ENCODE measurements at regions not wholly inside any gene's neighbourhood (a gene's known extent, or its start where the extent isn't known, plus 50 kb on each side); places are given as distances from the start of the nearest gene placed in this dataset.

DNA sequence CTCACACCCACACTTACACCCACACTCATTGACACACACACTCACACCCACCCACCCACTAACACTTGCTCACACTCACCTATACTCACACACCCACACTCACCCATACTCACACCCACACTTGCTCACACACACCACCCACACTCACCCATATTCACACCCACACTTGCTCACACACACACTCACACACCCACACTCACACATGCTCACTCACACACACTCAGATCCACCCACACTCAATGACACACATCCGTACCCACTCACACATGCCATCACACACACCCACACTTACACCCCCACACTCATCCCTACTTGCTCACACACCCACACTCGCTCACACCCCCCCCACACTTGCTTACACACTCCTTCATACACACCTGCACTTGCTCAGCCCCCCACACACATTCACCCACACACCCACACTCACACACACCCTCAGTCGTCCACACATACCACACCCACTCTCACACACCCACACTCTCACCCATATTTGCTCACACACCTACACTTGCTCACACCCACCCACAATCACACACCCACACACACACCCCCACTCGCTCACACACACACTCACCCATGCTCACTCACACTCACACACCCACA, 321.1 kb upstream of the N4BP1 start:
- H3K4me3 ChIP-seq (replicated peaks in 1 of 2; ENCODE audit: low read depth in 1 of 2, low read length in 2 of 2), result no peak overlapping the region
- no TSS peak for BruUV-seq (replicated peaks)
- no peak overlapping the region for H3K27ac ChIP-seq (ENCODE audit: low read depth, low read length)
- peaks cover 0 to 5% of the 10 kb centered on the region in 2 experiments; a peak in 1 of 4 replicates for H3K9me3 ChIP-seq (ENCODE audit: control insufficient read depth in 1 of 2, insufficient read depth in 1 of 2, low read depth in 1 of 2, low read length in 2 of 2)
- H2AFZ ChIP-seq (ENCODE audit: low read depth, low read length, poor library complexity, severe bottlenecking), result no peak overlapping the region
- RAD21 ChIA-PET (ENCODE audit: low non-redundant PET in 1 of 2, low total read pairs in 2 of 2, uncharacterized antibody in 2 of 2, unreplicated experiment in 2 of 2), result no interaction called here
- no peak overlapping the region for H3K4me2 ChIP-seq (ENCODE audit: low read length)
- H3K9me2 ChIP-seq (ENCODE audit: insufficient read depth), result no peaks in the 10 kb centered on the region
- no peak for TF ChIP-seq CEBPB (IDR thresholded peaks at IDR 0.05; ENCODE audit: low read depth)
- DNase-seq (ENCODE audit: low read depth, low spot score), result no peak
- ATAC-seq, result no peak
- H3K4me1 ChIP-seq (ENCODE audit: control insufficient read depth in 1 of 2, insufficient read depth in 2 of 2, low read length in 2 of 2), result no peaks in the 10 kb centered on the region
- no peak overlapping the region for H3K9ac ChIP-seq (ENCODE audit: low read length)
- no peaks in the 10 kb centered on the region for H3K27me3 ChIP-seq (ENCODE audit: insufficient read depth, low read length)
- no peaks in the 10 kb centered on the region for H4K20me1 ChIP-seq (ENCODE audit: insufficient read depth)
- intact Hi-C loops (cut with micrococcal nuclease), result no loop called here
- no peaks in the 10 kb centered on the region for H3K36me3 ChIP-seq (ENCODE audit: control insufficient read depth in 1 of 2, insufficient read depth in 2 of 2, low read length in 2 of 2)
- H3K79me2 ChIP-seq (ENCODE audit: insufficient read depth, low read length), result no peaks in the 10 kb centered on the region
- POLR2A ChIA-PET, result no interaction called here
- CTCF ChIA-PET, result no interaction called here

DNA sequence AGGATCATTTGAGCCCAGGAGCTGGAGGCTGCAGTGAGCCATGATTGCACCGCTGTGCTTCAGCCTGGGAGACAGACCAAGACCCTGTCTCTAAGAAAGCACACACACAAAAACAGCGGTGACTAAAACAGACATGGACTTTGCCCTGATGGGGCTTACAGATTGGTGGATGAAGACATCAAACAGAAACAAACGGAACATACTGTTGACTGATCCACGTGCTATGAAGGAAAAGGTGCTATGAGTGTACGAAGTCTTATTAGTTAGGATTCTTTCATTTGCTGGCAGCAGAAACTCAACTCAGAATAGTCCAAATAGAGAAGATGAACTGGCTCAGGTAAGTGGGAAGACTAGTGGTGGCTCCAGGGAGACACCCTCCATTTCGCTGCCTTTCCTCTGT, 309.8 kb upstream of the N4BP1 start:
- Histone ChIP-seq H3K27me3 (ENCODE audit: insufficient read depth, low read length) (no peaks in the 10 kb centered on the region), H3K9ac (ENCODE audit: low read length) (no peak overlapping the region), H3K79me2 (ENCODE audit: insufficient read depth, low read length) (no peaks in the 10 kb centered on the region), H4K20me1 (ENCODE audit: insufficient read depth) (no peaks in the 10 kb centered on the region), H3K9me3 (ENCODE audit: control insufficient read depth in 1 of 2, insufficient read depth in 1 of 2, low read depth in 1 of 2, low read length in 2 of 2) (no peaks in the 10 kb centered on the region), H2AFZ (ENCODE audit: low read depth, low read length, poor library complexity, severe bottlenecking) (no peak overlapping the region), H3K4me1 (ENCODE audit: control insufficient read depth in 1 of 2, insufficient read depth in 2 of 2, low read length in 2 of 2) (peaks cover 10 to 23% of the 10 kb centered on the region in 2 experiments), H3K4me3 (replicated peaks in 1 of 2; ENCODE audit: low read depth in 1 of 2, low read length in 2 of 2) (no peak overlapping the region), H3K27ac (ENCODE audit: low read depth, low read length) (no peak overlapping the region), H3K36me3 (ENCODE audit: control insufficient read depth in 1 of 2, insufficient read depth in 2 of 2, low read length in 2 of 2) (no peaks in the 10 kb centered on the region), H3K9me2 (ENCODE audit: insufficient read depth) (no peaks in the 10 kb centered on the region), H3K4me2 (ENCODE audit: low read length) (0 out of 2 replicates have a peak overlapping the region, but pooled peaks have one; percentile 40)
- DNase-seq (ENCODE audit: low read depth, low spot score), result no peak
- no peak for ATAC-seq
- no TSS peak for BruUV-seq (replicated peaks)
- CTCF ChIA-PET, result no interaction called here
- intact Hi-C loops (cut with micrococcal nuclease), result no loop called here
- POLR2A ChIA-PET, result no interaction called here
- RAD21 ChIA-PET (ENCODE audit: low non-redundant PET in 1 of 2, low total read pairs in 2 of 2, uncharacterized antibody in 2 of 2, unreplicated experiment in 2 of 2), result no interaction called here
- TF ChIP-seq ELF1 (IDR thresholded peaks at IDR 0.05; ENCODE audit: borderline replicate concordance, low read depth), result no peak
- TF ChIP-seq, protein P1, sequence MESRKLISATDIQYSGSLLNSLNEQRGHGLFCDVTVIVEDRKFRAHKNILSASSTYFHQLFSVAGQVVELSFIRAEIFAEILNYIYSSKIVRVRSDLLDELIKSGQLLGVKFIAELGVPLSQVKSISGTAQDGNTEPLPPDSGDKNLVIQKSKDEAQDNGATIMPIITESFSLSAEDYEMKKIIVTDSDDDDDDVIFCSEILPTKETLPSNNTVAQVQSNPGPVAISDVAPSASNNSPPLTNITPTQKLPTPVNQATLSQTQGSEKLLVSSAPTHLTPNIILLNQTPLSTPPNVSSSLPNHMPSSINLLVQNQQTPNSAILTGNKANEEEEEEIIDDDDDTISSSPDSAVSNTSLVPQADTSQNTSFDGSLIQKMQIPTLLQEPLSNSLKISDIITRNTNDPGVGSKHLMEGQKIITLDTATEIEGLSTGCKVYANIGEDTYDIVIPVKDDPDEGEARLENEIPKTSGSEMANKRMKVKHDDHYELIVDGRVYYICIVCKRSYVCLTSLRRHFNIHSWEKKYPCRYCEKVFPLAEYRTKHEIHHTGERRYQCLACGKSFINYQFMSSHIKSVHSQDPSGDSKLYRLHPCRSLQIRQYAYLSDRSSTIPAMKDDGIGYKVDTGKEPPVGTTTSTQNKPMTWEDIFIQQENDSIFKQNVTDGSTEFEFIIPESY (IDR thresholded peaks at IDR 0.05; ENCODE audit: extremely low read depth, insufficient replicate concordance, low read length), result no peak
